ENCODE measurements at regions not wholly inside any gene's neighbourhood (a gene's known extent, or its start where the extent isn't known, plus 50 kb on each side); places are given as distances from the start of the nearest gene placed in this dataset.
"Not testable (repeated sequence)": the region's sequence is repeated elsewhere in the genome, so short reads cannot be mapped to it uniquely, and the experiment has no call there.

DNA sequence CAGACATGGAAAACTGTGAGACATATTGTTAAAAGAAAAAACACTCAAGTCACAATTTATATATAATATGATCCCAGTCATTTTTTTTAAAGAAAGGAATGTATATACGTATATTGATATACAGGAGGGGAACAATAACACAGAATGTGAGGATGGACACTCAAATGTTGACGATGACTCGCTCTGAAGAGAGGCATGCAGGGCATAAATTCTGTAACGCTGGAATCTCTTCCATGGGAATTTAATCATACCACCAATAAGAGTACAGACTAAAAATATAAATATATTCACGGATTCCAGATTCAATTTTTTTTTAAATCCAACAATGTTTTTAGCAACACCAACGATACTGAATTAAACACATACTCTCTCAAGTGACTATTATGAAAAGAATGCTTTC is 106.9 kb upstream of the CCDC28A start:
- no peak for DNase-seq

DNA sequence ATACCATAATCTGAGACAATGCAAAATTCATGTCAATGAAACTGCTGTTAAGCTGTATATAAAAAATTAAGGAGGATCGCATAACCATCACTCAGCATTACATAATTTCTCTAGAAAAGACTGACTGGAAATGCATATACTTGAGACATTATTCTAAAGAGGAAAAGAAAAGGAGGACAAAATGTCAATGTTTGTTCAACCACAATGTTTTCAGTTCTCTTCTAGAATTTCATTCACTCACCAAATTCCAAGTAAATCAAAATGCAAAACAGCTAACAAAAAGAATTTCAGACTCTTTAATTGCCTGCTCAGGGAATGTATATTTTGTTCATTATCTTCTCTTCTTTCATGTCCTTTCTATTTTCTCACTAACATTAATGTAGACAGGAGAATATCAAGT is 106.2 kb upstream of the CCDC28A start:
- DNase-seq = no peak

DNA sequence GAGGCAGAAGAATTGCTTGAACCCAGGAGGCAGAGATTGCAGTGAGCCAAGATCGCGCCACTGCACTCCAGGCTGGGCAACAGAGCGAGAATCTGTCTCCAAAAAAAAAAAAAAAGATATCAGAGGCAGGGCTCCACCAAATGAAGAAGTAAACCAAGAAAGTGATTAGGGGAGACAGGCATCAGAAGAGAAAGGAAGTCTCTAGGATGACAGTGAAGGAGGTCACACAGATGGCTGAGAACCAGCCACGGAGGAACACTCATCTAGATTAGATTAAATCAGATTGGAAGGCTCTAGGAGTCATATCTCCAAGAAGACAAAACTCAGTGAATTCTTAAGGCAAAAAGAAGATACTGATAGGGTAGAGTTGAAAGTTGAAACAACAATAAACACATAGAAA is 102.2 kb upstream of the CCDC28A start:
- DNase-seq = no peak

DNA sequence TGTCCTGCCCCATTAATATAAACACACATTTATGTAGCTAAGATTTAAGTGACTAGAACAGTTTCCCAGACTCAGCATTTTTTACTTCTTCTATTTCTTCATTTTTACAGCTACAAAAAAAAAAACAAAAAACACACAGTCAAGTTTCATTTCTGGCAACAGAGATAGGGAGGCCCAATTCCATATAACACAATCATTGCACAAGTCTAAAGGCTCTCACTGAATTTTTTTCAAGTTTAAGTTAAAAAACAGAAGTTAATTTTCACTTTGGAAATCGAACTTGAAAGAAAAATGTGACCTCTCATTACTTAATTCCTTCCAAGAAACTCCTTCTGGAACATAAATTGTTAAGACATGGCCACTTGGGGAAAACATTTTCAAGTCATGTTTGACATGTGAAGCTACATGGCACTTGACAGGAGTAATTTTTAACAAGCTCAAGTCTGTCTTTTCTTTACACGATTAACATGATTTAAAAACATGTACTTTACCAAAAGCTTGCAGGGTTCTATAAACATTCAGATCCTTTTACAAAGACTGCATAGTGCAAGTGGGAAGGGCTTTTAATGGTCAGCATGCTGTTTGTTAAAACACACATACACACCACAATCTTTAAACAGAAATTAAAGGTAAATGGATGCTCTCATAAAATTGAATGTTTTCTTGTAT is 100.1 kb upstream of the CCDC28A start:
- DNase-seq = no peak

DNA sequence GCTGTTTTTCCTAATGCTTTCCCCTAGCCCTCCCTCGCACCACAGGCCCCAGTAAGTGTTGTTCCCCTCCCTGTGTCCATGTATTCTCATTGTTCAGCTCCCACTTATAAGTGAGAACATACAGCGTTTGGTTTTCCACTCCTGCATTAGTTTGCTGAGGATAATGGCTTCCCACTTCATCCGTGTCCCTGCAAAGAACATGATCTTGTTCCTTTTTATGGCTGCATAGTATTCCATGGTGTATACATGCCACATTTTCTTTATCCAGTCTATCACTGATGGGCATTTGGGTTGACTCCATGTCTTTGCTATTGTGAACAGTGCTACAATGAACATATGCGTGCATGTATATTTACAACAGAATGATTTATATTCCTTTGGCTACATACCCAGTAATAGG is 99.1 kb upstream of the CCDC28A start:
- DNase-seq = not testable (repeated sequence)

DNA sequence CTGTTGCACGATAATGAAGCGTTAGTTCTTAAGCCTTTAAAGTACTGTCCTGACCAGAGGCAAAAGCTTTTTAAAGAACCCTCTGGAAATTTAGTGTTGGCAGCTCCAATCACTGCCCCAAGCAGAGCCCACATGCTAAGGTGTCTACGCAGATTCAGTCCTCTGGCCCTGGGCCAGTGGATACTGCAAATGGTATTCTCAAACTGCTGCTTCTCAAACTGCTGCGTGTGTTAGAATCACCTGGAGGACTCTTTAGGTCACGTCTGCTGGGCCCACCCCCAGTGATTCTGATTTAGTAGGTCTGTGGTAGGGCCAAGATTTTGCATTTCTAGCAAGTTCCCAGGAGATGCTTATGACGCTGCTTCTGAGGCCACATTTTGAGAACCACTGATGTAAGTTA is 96.0 kb upstream of the CCDC28A start:
- no peak for DNase-seq

DNA sequence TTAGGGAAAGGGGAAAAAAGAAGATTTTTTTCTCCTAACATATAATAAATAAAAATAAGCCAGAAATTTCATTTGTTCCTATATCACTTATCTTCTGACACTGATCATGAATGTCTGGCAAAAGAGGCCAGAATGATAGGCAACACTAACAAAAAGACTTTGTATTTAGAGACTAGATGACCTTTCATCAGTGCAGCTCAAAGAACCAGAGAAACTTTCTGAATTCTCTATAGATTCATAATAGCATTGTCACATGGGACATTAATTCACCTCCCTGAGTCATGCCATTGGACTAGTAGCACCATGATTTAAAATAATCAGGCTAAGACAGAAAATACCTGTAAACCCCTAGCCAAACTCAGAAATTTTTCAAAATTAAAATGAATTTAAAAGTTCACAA is 95.4 kb upstream of the CCDC28A start:
- DNase-seq = no peak

DNA sequence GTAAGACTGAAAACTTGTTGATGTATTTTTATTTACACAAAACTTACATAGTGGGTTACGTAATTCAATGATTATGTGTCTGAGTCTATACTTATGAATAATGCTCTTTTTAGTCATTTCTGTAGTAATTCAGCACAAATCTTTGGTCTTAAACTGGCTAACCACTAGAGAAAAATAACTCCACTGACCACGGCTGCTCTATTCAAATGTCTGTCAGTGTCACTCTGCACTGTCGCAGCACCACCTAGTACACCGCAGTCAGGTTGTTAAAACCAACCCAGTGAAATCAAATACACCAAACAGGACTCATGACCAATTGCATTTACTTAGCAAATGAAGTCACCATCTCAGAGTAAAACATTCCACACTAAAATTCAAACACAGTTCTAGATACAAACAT is 93.5 kb upstream of the CCDC28A start:
- peak; percentile 54 for DNase-seq

DNA sequence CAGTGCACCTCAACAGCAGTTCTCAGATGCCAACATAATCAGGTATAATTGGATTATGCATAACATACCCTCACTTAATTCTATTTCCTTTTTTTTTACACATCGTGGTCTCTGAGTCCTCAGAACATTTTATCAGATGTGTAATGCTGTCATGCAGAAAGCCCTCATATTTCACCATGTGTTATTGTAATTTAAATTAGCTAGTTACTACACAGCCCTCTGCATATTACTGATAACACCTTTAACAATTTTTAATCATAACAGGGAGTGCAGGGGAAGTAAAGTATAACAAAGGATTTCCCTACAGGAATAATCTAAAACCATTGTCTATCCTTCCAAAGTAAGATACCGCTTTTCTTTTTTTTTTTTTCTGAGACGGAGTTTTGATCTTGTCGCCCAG is 91.9 kb upstream of the CCDC28A start:
- DNase-seq = no peak

DNA sequence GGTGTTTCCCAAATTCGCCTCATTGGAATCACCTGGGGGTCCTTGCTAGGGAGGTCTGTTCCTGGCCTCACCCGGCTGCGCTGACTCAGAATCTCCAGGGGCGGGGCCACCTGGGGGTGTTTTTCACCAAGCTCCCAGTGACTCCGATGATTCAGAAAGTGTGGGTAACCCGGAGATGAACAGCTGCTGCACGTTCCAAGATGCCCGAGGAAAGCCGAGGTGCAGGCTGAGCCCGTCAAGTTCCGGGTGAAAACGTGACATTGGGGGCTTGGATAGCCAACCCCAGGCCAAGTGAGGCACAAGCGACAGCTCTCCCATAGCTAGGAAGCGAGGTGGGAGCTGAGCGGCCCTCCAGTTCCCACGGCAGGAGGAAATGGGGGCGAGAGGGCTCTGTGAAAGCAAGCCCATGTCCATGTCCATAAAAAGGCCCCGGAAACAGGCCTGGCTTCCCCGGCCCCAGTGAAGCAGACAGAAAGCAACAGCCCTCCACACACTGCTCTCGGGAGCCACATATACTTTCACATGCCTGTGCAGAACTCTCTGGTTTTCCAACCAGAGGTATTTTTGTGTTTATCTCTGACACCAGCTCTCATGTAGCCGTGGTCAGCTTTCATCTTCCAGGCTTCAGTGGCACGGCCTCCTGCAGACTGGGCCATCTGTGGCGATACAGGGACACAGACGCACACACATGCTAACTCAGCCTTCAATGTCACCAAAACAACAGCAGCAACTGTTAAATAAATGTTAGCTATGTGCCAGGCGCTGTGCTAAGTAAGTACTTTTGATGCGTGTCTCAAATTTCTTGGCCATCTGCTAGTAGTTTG is 90.7 kb upstream of the CCDC28A start:
- DNase-seq = peak; percentile 20

DNA sequence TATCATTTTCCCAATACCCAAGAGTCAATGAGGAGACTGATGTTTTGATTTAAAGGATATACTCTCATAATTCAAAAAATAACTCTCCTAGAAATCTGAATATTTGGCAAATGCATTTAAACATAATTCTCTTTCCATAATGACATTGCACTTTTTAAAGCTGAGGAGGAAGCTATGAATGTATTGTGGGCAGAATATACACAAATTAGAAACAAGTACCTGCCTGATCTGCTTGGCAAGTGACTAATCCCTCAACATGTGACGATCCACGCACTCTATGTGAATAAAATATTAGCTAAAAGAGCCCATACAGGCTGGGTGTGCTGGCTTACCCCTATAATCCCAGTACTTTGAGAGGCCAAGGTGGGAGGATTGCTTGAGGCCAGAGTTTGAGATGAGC is 88.3 kb upstream of the CCDC28A start:
- no peak for DNase-seq

DNA sequence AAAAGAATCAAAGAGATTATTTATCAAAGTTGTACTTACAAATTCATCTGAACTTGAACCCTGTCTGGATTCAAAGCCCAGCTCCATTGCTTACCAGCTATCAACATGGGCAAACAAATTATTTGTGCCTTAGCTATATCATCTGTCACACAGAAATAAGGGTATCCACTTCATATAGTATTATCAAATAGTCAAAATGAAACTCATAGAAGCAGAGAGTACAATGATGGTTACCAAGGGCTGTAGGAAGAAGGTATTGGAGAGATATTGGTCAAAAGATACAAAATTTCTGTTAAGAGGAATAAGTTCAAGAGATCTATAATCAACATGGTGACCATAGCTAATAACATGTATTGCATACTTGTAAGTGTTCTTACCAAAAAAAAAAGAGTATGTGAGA is 87.8 kb upstream of the CCDC28A start:
- DNase-seq = no peak

DNA sequence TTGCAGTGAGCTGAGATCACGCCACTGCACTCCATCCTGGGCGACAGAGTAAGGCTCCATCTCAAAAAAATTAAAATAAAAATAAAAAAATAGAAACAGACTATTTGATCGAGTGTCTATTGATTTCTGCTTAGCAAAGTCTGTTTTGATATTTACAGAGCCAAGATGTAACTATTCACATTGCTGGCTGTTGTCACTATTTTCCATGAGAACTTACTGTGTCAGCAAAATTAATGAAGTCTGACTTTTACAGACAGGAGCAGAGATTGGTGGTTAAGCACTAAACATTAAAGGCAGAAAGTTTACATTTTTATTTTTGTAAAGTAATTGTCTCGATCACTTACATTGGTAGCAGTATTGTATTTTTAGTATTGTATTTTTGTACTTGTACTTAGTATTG is 85.0 kb upstream of the CCDC28A start:
- no peak for DNase-seq

DNA sequence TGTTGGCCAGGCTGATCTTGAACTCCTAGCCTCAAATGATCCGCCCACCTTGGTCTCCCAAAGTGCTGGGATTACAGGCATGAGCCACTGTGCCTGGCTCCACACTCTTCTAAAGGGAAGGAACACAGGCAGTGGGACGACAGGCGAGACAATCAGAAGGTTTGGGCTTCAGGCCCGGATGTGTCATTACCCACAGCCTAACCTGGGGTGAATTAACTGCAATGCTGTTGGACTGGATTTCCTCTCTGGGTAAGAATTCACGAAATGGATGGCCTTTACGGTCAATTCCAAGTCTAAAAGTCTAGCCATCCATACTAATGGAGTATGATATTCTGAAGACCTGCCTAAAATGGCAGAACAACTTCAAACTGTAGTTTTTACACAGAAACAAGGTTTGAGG is 83.7 kb upstream of the CCDC28A start:
- DNase-seq = no peak

DNA sequence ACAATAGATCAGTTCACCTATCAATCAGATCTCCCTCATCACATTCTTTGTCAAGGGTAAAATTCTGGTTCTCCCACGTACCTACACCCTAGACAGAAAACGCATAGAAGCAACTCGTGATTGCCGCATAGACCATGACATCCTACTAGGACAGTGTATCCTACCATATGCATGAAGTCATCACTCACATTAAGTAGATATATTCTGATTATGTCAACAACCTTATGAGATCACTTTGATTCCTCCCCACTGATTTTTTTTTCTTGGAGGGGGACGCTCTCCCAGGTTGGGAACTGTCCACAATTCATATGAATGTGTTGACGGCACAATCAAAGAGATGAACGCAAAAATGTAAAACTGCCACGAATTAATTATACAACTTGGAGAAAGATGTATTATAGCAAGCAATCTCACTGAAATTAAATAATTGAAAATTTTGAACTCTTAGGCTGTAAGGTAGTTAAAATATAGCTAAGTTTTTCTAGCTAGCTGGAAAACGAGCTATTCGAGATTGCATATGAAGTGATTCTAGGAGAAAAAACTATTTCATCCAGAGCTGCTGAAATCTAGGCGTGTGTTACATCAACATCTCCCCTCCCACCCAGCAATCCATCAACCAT is 82.5 kb upstream of the CCDC28A start:
- DNase-seq = no peak

DNA sequence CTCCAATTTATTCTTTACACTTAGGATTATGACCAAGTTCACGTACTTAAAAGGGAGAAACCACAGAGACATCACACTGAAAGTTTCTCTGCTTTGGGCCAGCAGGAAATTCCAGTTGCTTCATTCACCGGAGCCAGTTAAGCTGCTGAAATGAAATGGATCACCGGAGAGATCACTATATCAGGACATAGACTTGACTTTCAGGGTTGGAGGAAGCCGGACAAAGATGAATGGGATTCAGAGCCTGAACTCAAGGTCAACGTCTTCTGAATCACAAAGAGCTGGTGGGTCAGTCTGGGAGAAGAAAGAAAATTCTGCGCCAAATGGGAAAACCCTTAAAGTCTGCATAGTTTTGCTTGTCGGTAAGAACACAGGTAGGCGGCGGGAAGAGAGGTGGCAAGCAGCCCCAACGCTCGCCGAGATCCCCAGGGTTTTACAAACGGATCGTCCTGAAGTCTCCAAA is 81.9 kb upstream of the CCDC28A start:
- peak; percentile 76 for DNase-seq

DNA sequence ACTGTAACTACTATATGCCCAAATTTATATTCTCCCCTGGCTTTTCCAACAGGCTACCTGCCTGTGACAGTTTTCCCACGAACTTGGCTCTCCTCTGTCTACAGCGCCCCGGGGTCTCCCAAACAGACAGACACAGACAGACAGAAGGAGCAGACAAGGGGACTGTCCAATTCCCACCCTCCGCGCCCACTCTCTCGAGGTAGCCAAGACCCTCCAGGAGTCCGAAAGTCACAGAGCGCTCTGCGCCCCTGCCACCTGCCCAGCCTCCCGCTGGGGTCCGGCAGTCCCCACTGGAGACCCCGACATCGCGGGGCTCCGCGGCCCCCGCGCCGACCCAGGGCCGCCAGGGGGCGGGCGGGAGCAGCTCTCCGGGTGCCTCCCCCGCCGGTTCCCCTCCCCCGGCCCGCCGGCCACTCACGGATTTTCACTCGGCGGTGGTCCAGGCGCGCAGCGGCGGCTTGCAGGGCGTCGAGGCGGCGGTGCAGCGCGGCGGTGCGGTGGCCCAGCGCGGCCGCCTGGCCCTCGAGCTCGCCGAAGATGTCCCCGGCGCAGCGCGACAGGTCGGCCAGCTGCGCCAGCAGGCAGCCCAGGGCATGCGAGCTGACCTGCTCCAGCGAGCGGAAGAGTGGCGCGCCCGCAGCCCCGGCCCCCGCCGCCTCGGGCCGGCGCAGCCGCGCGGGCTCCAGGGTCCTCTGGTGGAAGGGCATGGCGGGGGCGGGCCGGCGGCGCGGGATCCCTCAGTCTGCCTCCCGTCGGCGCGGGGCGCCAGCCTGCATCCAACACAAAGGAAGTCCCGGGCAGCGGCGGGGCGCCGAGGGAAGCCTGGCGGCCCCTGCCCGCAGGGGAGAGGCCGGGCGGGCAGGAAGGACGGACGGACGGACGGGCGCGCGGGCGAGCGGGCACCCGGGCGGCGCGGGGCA is 81.3 kb upstream of the CCDC28A start:
- peak; percentile 45 for DNase-seq

DNA sequence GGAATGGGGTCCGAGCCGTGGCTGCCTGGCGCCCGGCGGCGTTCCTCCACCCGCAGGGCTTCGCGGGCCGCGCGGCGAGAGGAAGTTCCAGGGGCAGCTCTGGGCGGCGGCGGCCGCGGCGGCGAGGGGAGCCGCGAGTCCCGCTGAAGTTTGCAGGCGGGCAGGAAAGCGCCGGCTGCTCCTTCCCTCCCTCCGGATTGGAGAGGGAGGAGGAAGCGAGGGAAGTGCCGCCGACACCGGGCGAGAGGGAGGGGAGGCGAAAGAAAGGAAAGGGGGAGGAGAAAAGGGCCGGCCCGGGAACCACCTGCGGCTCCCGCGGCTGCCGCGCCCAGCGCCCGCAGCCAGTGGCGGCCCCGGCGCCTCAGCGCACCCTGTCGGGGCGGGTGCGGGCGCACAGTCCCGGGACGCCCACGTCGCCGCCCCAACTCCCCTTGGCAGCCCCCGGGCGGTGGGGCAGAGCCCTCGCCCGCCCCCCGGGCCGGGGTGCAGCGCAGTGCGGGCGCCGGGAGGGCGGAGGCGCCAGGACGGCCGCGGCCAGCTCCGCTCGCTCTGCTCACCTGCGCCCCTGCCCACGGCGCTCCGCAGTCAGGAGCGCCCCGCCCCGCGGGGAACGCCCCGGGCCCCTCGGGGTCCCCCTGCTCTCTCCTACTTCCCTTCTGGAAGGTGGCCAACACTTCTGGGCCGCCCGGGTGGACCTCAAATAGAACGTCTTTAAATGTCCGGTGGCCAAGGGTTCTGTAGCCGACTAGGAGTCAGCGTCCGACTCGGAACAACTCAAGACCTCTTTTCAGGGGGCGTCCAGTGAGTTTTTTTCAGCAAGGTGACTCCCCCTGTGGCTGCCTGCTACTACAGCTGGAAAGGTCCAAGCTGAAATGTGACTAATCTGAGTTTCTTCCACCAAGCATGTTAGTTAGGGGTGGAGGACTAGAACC is 80.3 kb upstream of the CCDC28A start:
- peak; percentile 64 for DNase-seq

DNA sequence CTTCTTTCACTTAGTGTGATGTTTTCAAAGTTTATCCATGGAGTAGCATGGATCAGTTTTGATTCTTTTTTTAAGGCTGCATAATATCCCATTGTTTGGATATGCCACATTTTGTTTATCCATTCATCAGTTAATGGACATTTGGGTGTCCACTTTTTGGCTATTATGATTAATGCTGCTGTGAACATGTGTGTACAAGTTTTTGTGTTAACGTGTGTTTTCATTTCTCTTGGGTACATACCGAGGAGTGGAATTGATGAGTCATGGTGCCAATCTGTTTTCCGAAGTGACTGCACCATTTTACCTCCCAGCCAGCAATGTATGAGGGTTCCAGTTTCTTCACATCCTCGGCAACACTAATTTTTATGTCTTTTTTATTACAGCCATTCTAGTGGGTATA is 78.4 kb upstream of the CCDC28A start:
- DNase-seq = no peak

DNA sequence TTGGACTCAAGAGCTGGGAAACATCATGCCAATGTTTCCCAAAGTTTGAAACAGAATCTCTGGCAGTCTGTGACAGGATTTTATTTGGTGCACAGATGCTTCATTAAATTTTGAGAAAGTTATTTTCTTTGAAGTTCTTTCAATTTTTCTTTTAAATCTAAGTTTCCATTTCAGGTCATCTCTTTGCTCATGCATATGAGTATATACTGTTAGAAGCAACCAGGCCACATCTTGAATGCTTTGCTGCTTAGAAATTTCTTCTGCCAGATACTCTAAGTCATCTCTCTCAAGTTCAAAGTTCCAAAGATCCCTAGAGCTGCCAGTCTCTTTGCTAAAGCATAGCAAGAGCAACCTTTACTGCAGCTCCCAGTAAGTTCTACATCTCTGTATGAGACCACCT is 59.1 kb upstream of the CCDC28A start:
- no peak for DNase-seq

DNA sequence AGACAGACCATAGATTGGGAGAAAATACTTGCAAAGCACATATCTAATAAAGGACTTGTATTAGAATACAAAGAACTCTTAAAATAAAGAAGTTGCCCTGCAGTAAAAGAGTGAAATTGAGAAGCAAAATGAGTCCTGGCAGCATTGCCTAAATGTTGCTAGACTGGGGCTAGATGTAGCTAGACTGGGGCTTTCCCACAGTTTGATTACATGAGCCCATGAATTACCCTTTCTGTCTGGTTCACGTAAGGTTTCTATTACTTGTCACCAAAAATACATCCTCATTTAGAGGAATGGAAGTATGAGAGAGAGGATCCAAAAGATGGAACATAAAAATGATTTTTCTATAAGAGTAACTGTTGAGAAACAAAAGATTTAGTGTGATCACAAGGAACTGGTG is 57.6 kb upstream of the CCDC28A start:
- no peak for DNase-seq

All from HCEC 1CT (cell line).